Spleen (tissue), 7 donors: ENCODE measurements at regions not wholly inside any gene's neighbourhood (a gene's known extent, or its start where the extent isn't known, plus 50 kb on each side); places are given as distances from the start of the nearest gene placed in this dataset.

Source experiments
- CTCF ChIP-seq, 11 experiments: fragments of 200-600 bp in 7 of 11; fragments of 450-650 bp in 4 of 11; sonication (generic) in 4 of 11; IDR thresholded peaks in 8 of 11; conservative IDR thresholded peaks in 3 of 11; 1 replicate in 7 of 11; 2 replicates in 4 of 11; pipeline versions ENCODE4 v1.4.0 to v1.8.0; 2016 to 2021; ENCODE audit warnings: antibody characterized with exemption in 11 of 11, inconsistent platforms in 4 of 11, mild to moderate bottlenecking in 1 of 11
- POLR2A ChIP-seq, 3 donors: fragments of 450-650 bp; IDR thresholded peaks; one replicate each; pipeline ENCODE4 v1.5.1; 2017; ENCODE audit warnings: antibody characterized with exemption in 3 of 3, mild to moderate bottlenecking in 1 of 3
- POLR2AphosphoS5 ChIP-seq, 3 donors: sonication (generic); formaldehyde crosslinking; IDR thresholded peaks; one replicate each; pipeline ENCODE4 v1.5.1; 2017; ENCODE audit warnings: antibody characterized with exemption in 3 of 3
- donor health status: DM: no; HTN: no; CAD: no; lungs with moderate emphysema.
- donor health status: DM: no; HTN: no; CAD: no.
- donor health status: DM: no; HTN: no; CAD: no.

GRCh38 chr1:82788038-82788437, 987.3 kb downstream of the ADGRL2 start:
- no peak for TF ChIP-seq CTCF (IDR thresholded peaks at IDR 0.05 in 8 of 11, conservative IDR thresholded peaks at IDR 0.05 in 3 of 11)
- no peak for TF ChIP-seq POLR2AphosphoS5 (IDR thresholded peaks at IDR 0.05)
- TF ChIP-seq POLR2A (IDR thresholded peaks at IDR 0.05) = no peak
